ENCODE measurements at regions not wholly inside any gene's neighbourhood (a gene's known extent, or its start where the extent isn't known, plus 50 kb on each side); places are given as distances from the start of the nearest gene placed in this dataset.
"Not testable (repeated sequence)": the region's sequence is repeated elsewhere in the genome, so short reads cannot be mapped to it uniquely, and the experiment has no call there.

DNA sequence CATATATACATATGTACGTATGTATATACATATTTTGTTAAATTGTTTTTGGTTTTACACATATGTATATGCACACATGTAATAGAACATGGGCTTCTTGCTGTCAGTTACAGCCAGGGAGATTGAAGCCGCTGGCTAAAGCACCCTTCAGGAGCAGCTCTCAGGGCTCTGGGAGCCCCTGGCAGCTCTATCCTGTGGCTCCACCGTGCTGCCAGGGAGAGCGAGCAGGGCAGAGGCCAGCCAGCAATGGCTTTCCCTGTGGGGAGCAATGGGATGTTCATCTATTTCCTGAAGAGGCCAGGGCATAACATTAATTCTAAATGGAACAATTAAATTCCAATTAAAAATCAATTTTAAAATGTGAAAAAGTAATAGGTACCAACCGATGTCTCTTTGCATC, 102.9 kb downstream of the PSMG1 start:
- no peak for DNase-seq

DNA sequence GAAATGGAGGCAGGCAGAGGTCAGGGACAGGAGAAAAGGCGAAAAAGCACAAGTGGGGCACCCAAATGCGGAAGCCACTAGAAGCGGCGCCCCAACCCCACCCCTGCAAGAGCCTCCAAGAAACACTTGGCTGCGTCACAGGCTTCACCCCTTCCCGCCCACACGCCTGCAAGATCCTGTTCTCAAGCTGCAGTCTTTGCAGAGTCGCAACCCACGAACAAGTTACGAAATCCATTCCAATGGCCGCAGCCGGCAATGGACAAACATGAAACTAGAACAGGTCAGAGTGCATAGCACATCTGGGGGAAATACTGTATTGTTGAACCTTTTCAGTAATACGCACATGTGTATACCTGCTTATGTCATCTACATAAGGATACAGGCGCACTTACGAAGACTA, 103.6 kb downstream of the PSMG1 start:
- peak; percentile 12 for DNase-seq

DNA sequence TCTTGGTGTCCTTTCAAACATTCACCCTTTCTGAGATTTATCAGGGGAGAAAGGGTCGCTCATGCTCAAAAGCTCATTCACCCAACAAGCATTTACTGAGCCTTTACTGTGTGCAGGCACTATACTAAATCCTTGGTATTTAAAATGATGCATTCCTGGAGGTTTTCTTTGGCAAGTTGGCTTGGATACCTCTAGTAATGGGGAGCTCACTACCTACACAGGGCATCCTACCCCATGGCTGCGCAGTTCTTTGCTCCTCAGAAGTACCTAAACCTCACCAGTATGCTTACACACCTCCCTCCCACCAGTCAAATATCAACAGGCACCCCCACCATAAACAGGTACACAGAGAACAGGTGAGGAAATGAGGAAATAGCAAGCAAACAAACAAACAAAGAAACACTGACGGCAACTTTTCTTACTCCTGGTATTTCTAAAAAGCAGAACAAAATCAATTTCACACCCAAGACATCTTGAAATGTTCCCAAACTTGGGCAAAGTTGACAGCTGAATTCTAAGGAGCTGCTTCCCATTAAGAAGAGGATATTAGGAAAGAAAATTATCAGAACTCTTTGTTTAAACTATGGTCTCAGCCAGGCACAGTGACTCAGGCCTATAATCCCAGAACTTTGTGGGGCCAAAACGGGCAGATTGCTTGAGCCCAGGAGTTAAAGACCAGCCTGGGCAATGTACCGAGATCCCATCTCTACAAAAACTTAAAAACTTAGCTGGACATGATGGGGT, 104.8 kb downstream of the PSMG1 start:
- no peak for DNase-seq

DNA sequence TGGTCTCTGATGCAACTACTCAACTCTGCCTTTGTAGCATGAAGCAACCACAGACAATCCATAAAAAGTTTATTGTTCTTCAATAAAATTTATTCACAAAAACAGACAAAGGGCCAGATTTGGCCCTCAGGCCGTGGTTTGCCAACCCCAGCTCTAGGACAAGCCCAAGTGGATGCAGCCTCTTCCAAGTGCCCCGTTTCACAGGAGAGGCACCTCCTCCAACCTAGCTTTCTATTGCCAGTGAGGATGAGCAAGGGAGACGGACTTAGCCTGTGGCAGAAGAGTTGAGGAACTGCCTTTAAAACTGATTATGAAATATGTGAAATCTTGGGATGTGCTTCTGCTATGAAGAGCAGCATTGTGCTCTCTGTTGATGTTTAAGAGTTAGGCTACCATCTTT, 105.4 kb downstream of the PSMG1 start:
- DNase-seq: no peak

DNA sequence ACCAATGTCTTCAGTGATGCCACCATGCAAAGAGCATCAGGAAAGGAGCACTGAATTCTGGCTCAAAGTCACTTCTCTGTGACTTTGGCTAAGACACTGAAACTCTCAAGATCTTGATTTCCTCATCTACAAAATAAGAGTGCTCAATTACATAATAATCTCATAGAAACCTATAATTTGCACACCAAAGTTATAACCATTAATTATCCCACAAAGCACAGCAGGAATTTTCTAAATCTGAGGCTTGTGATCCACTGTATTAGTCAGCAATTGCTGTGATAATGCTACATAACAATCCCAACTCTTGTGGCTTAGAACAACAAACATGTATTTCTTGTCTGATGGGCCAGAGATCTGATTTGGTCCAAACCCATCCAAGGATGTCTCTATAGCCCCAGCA, 108.7 kb downstream of the PSMG1 start:
- no peak for DNase-seq

DNA sequence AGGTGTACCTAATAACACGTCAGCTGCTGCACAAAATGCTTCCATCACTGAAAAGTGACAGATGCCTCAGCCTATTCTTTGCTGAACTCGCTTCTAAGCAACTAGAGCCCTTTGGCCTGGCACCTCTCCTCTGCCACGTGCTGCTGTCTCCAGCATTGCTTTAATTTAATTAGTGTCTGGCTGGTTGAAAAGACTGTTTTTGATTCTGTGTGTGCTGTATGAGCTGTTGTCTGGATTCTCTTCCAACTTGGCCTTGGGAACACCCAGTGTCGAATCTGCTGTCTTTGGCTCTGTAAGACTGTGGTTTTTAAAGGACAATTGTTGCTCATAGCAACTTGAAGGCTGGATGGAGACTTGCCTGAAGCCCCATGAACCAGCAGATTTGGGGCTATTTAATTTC, 109.5 kb downstream of the PSMG1 start:
- no peak for DNase-seq

DNA sequence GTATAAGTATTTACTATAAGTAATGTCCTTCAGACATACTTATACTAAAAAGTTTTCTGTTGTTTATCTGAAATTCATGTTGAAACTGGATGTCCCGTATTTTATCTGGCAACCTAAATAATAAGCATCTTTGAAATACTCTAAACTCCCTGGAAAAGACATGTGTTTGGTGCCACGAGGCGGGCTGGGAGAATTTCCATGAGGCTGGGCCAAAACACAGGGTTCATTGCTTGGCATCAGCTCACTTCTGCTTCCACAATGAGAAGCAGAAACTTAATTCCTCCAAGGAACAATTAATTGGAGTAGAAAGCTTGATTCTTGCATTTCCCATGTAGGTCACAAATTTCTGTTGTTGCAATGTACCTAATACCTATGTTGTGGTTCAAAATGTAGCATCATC, 110.2 kb downstream of the PSMG1 start:
- no peak for DNase-seq

DNA sequence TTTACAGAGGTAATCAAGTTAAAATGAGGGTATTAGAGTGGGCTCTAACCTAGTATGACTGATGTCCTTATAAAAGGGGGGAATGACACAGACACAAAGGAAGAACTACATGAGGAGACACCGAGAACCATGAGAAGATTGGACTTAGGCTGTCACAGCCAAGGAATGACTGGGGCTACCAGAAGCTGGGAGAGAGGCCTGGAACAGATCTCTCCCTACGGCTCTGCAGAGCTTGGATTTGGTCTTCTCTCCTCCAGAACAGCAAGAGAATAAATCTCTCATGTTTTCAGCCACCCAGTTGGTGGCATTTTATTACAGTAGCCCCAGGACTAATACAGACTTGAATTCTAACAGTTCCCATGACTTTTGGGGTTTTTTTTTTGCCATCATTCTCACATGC, 110.8 kb downstream of the PSMG1 start:
- no peak for DNase-seq

DNA sequence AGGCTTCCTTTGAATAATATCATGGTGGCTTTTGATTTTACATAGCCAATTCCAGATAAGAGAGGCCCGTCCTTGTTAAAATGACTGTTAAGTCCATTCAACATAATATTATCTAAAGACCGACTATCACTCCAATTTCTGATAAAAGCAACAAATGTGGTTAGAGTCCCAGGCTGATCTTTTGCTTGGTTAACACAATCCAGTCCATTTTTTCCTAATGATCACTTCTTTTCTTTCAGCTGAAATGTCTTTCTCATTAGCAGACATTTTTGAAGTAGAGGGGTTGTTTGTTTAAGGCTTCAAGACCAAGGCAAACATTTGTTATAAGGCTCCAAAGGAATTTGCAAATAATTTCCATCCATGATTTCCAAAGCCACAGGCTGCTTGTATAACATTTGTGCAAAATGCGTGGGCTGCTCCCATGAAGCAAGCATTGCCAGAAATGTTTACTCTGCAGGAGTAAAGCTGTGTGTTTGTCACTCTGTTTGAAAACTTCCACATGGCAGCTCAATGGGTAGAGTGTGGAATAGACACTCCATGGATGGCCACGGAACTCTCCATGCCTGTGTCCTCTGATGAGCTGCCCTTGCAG, 111.5 kb downstream of the PSMG1 start:
- DNase-seq: no peak

DNA sequence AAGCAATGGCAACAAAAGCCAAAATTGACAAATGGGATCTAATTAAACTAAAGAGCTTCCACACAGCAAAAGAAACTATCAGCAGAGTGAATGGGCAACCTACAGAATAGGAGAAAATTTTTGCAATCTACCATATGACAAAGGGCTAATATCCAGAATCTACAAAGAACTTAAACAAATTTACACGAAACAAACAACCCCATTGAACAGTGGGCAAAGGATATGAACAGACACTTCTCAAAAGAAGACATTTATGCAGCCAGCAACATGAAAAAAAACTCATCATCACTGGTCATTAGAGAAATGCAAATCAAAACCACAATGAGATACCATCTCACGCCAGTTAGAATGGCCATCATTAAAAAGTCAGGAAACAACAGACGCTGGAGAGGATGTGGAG, 113.4 kb downstream of the PSMG1 start:
- not testable (repeated sequence) for DNase-seq

DNA sequence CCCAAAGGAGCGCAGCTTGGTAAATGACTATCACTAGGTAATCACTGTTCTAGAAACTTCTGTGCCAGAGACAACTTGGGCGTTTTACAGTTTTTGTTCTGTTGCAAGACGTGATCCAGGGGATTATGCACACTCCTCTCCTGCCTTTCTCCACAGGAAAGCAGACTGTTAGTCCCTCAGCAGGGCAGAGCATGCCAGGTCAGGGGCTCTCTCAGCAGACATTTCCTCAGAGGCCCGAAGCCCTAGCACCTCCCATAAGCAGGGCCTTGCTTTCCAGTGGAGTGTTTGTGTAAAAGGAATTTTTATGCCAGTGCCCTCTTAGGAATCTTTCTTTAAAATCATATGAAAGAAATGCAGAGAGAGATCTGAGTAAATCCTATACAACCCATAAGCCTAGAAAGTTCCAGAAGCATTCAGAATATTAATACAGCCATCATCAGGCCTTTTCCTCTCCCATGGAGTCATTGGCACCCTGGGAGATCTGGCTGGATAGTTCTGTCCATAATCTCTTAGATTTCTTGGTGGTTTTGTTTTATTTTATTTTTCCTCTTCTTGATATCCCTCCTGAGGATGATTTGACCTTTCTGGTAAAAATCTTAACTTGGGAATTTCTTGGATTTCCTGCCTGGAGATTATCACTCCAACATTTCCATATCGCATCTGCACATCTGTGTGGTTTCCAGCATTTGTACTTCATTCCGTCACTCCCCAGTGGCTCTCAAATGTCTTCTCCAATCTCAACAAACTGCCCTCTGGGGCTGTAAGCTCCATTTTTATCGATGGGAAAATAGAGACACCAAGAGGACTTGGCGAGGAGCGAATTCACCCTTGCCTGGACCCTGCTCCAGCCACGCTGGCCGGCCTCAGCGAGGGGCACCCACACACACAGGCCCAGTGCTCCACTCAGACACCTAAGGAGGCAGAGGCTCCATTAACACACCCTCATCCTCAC, 116.1 kb downstream of the PSMG1 start:
- no peak for DNase-seq

DNA sequence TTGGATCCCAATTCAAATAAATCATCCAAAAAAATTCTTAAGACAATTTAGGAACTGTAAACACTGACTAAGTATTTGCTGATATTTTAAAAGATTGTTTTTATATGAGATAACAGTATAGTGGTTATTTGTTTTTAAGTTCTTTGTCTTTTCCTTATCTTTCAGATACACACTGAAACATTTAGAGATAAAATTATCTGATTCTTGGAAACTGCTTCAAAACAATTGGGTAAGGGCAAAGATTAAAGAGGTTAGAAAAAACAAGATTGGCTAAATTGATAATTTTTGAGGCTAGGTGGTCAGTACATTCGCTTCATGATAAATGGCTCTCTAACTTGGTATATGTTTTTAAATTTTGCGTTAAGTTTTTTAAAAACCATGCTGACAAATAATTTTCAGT, 117.3 kb downstream of the PSMG1 start:
- DNase-seq: no peak

DNA sequence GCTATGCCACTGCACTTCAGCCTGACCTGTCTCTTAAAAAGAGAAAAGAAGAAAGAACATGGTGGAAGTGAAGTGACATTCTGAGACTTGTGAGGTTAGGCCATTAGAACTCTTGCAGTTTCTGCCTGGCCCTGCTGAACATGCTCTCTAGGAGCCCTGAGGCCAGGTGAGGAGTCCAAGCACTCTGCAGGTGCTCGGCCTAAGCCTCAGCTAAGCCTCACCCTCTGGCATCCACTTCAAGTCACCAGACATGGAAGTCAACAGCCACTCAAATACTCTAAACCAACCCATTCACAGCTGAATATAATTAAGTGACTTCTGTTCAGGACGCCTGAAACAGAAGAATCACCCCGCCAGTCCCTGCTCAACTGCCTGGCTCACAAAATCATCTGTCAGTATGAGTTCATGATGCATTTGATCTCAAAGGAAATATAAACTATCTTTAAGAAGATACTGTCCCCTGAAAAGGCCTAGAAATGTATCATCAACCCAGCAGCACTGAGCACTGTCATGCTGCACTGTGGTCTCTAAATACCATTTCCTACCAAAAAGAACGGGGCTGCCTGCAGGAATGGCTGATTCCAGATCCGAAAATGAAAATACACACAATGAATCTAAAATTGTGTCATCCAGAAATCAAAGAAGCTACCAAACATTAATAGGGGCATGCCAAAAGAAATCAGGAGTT, 118.8 kb downstream of the PSMG1 start:
- DNase-seq: no peak

DNA sequence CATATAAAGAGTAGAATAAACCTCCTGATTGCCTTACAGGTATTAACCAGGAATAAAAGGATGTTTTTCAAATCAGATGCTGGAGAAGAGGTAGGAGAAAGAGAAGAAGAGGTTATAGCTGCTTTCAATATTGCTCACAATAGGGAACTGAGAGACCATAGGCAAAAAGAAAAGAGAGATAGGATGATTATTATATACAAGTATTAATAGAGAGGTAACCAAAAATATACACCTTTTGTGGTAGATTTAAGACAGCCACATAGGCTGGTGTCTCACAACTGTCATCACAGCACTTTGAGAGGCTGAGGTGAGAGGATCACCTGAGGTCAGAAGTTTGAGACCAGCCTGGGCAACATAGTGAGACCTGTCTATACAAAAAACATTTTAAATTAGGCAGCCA, 119.7 kb downstream of the PSMG1 start:
- no peak for DNase-seq

DNA sequence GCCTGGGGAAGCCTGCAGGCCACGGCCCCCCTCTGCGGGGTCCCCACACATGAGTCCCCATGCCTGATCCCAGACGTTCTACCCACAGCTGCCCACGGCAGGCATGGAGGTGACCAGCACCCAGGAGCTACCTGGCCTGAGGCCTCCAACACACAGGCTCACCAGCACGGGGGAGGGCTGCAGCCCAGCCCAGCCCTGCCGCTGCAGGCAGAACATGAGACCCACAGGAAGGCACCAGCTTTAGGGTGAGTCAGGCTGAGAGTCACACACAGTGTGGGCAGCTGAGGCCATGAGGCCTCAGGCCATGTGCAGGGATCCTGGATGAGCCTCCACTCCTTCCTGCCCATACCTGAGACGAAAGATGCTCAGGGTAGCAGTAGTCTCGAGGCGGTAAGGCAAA, 121.1 kb downstream of the PSMG1 start:
- no peak for DNase-seq

DNA sequence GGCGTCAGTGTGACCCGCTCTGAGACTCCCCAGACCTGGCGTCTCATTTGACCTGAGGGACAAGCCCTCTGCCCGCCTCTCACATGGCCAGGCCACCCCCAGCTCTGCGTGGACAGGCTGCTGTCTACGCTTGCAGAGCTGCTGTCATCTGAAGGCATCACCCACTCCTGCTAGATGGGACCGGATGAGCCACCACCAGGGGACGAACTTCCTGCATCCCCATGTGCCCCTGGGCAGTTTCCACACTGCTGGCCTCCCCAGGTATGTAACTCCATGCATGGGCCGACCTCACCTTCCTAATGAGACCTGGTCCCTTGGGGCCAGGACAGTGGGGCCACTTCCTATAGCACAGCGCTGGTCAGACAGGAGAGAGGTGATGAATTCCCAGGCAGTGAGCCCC, 121.5 kb downstream of the PSMG1 start:
- DNase-seq: no peak

DNA sequence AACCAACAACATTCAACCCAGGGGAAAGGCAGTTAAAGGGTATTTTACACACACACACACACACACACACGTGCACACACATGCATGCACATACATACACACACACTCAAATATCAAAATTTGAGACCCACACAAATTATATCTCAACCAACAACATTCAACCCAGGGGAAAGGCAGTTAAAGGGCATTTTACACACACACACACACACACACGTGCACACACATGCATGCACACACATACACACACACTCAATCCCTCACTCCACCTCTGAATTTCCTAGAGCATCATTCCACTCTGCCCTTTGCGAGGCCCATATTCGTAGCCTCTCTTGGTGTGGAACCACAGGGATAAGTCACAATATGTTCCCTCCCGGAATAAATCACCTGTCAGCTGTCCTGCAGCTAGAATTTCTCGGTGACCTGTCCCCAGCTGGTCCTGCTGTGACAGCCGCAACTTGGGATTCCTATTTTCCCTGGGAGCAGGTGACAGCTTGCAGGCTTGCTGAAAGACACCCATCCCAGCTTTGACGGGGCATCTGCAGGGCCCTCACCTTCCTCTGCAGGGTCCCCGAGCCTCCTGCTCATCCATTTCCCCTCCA, 122.7 kb downstream of the PSMG1 start:
- DNase-seq: no peak

DNA sequence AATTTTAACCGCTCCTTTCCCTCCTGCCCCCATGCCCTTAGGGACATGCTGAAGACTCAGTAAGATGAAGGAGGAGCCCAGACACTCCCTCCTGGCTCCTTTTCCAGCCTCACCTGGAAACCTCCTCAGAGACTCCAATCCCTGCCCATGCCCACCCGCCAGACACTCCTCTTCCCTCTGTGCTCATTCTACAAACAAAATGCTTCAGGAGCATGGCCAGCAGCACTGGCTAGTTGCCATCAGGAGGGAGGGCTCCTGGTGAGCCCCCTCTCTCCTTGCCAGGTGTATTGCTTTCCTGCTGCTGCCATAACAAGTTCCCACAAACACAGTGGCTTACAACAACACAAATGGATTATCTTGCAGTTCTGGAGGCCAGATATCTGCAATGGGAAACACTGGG, 126.1 kb downstream of the PSMG1 start:
- DNase-seq: no peak

DNA sequence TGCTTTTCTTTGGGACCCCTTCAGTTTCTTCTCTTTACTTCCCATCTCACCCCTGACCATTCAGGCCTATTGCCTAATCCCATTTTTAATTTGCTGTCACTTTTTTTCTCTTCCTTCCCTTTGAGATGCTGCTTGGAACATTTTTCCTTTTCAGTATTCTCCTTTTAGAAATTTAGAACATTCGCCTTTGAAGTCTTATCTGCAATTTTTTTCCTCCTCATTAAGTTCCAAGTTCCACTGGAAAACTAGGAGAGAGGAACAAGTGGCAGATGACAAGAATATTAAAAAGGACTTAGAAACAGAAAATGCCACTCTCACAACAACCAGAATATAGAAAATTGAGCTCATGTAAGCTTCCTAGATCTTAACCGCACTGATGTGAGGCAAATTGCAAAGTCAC, 126.6 kb downstream of the PSMG1 start:
- no peak for DNase-seq

DNA sequence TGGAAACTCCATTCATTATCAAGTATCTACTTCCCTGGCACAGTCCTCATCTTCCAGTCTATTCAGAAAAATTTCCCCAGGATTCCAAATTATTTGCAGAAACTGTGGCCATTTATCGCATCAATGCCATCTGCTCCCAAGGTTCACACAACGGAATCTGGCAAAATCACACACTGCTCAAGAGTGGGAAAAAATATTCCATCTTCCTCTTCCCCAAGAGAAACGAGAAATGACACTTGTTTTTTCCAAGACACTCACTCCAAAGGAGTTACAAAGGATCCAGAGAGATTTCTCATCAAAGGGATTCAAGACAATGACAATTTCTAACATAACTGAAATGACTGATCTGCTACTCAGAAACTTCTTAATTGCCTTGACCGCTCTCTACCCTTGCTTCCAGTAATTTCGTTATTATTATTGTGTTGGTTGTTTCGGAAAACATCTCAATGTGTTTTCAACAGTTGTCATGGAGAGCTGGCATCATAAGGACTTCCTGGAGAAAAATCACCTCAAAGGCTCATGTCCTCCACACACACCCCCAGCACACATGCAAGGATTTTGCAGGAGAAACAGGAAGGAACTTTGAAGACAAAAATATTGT, 128.0 kb downstream of the PSMG1 start:
- DNase-seq: no peak

DNA sequence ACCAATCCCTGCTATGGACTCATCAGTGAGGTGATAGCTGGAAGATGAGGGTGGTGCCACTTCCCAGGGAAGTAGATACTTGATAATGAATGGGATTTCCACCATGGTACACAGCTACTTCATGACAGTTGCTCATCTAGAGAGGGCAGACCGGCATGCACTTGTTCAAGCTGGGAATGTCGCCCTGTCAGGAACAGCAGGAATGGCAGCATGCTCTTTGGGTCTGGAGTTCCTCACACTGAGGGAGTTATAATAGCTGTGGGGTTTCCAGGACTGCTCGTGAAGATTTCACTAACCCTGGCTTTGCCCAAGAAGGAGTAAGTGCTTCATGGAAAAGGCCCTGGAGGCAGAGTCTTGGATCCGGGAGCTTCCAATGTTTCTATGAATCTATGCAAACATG, 129.2 kb downstream of the PSMG1 start:
- no peak for DNase-seq

DNA sequence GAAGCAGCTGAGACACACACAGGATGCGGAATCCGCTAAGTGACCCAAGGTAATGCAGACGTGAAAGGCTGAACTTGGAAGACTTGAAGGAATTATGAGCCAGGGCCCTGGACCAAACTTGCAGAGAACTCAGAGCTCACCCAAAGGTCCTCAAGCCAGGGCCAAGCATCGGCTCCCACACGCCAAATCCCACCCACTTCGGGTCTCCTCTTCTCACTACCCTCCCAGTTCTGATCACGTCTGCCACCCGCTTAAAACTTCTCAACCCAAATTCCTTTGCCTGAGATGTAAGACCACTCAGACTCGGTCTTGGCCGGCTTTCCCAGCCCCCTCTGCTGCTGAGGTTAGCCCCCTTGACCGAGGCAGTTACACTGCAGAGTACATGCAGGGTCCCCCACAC, 130.1 kb downstream of the PSMG1 start:
- no peak for DNase-seq

DNA sequence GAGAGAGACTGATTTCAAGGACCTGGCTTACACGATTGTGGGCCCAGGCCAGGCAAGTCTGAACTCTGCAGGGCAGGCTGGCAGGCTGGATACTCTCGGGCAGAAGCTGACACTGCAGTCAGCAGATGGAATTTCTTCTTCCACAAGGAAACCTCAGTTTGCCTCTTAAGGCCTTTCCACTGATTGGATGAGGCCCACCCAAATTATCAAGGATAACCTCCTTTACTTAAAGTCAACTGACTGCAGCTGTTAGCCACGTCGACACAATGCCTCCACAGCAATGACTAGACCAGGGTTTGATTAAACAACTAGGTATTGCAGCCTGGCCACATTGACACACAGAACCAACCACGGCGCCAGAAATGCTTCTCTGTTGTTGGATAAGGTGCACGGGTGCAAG, 130.5 kb downstream of the PSMG1 start:
- DNase-seq: no peak
